ENCODE measurements at regions not wholly inside any gene's neighbourhood (a gene's known extent, or its start where the extent isn't known, plus 50 kb on each side); places are given as distances from the start of the nearest gene placed in this dataset.

DNA sequence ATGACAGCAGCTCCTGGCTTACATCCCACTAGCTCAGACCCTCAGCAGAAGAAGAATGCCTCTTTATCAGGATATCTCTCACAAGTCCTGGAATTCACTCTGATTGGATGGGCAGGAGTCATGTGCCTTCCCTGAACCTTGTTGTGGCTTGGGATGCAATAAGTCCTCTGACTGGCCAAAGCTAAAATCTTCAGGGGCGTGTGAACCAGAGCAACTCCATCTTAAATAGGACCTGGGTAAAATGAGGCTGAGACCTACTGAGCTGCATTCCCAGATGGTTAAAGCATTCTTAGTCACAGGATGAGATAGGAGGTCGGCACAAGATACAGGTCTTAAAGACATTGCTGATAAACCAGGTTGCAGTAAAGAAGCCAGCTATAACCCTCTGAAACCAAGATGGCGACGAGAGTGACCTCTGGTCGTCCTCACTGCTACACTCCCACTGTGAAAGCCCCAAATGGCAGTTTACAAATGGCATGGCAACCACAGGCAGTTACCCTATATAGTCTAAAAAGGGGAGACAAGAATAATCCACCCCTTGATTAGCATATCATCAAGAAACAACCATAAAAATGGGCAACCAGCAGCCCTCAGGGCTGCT lies 60.4 kb upstream of the FICD start:
- Histone ChIP-seq H3K9me3 (ENCODE audit: control insufficient read depth in 4 of 4, insufficient read depth in 3 of 4, low read length in 3 of 4) (no peaks in the 10 kb centered on the region), H3K27ac (ENCODE audit: low read depth in 1 of 2, low read length in 1 of 2) (no peak overlapping the region), H3K4me3 (no peak overlapping the region), H3K4me1 (ENCODE audit: control insufficient read depth in 5 of 5, insufficient read depth in 5 of 5, low read length in 5 of 5) (peaks cover 0 to 11% (median 0%) of the 10 kb centered on the region in 5 donors), H3K27me3 (ENCODE audit: control insufficient read depth in 3 of 3, insufficient read depth in 3 of 3, low read length in 2 of 3) (no peaks in the 10 kb centered on the region), H3K9ac (ENCODE audit: insufficient read depth in 1 of 2, low read length in 2 of 2) (no peak overlapping the region), H3K36me3 (ENCODE audit: control insufficient read depth in 4 of 4, insufficient read depth in 4 of 4, low read length in 4 of 4) (no peaks in the 10 kb centered on the region)
- ATAC-seq (ENCODE audit: insufficient read depth, low FRiP score) (no peak), DNase-seq (no peak)
- TF ChIP-seq, protein P1, sequence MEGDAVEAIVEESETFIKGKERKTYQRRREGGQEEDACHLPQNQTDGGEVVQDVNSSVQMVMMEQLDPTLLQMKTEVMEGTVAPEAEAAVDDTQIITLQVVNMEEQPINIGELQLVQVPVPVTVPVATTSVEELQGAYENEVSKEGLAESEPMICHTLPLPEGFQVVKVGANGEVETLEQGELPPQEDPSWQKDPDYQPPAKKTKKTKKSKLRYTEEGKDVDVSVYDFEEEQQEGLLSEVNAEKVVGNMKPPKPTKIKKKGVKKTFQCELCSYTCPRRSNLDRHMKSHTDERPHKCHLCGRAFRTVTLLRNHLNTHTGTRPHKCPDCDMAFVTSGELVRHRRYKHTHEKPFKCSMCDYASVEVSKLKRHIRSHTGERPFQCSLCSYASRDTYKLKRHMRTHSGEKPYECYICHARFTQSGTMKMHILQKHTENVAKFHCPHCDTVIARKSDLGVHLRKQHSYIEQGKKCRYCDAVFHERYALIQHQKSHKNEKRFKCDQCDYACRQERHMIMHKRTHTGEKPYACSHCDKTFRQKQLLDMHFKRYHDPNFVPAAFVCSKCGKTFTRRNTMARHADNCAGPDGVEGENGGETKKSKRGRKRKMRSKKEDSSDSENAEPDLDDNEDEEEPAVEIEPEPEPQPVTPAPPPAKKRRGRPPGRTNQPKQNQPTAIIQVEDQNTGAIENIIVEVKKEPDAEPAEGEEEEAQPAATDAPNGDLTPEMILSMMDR (IDR thresholded peaks at IDR 0.05; ENCODE audit: control extremely low read depth, extremely low read depth): no peak
- WGBS, 2 donors: 87 to 91% methylated on average over 5 of the region's 5 CpGs

DNA sequence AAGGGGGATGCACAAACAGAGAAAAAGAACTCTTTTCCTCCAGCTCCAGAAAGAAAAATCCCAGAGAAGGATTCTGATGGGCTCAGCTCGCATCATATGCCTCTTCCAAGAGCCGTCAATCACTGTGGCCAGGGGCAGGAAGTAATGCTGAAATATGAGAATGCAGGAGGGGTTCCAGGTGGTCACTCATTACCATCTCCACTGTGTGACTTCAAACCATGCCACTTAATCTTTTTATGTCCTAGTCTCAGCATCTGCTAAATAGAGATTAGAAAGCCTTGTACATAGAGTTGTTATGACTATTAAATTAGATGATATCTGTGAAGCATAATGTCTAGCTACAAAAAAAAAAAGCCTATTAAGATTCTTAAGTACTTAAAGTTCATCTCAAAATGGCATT lies 65.6 kb upstream of the FICD start:
- Histone ChIP-seq H3K36me3 (ENCODE audit: control insufficient read depth in 4 of 4, insufficient read depth in 4 of 4, low read length in 4 of 4) (no peaks in the 10 kb centered on the region), H3K4me1 (ENCODE audit: control insufficient read depth in 5 of 5, insufficient read depth in 5 of 5, low read length in 5 of 5) (peaks cover 0 to 40% (median 9%) of the 10 kb centered on the region in 5 donors), H3K27me3 (ENCODE audit: control insufficient read depth in 3 of 3, insufficient read depth in 3 of 3, low read length in 2 of 3) (no peaks in the 10 kb centered on the region), H3K9ac (ENCODE audit: insufficient read depth in 1 of 2, low read length in 2 of 2) (no peak overlapping the region), H3K4me3 (no peak overlapping the region), H3K9me3 (ENCODE audit: control insufficient read depth in 4 of 4, insufficient read depth in 3 of 4, low read length in 3 of 4) (no peaks in the 10 kb centered on the region), H3K27ac (ENCODE audit: low read depth in 1 of 2, low read length in 1 of 2) (no peak overlapping the region)
- TF ChIP-seq, protein P1 (IDR thresholded peaks at IDR 0.05; ENCODE audit: control extremely low read depth, extremely low read depth): no peak
- 55% methylated on average over 2 of the region's 2 CpGs for WGBS, 2 donors
- ATAC-seq (ENCODE audit: insufficient read depth, low FRiP score) (no peak), DNase-seq (peak in 1 of 3 donors; percentile 58)

DNA sequence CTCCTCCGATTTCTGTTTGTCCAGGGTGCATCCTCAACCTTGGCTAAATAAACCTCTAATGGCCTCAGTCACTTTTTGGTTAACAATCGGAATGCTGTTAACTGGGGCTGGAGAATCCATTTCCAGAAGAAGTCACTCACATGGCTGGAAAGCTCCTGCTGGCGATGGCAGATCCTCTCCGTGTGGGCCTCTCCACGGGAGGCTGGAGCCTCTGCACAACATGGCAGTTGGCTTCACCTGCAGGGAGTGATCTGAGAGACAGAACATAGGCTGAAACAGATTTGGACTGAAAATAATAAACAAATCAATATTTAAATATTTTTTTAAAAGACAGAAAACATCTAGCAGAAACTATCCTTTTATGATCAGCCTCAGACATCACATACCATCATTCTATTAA lies 66.8 kb upstream of the FICD start:
- H3K9me3 ChIP-seq (ENCODE audit: control insufficient read depth in 4 of 4, insufficient read depth in 3 of 4, low read length in 3 of 4): no peaks in the 10 kb centered on the region
- H3K9ac ChIP-seq (ENCODE audit: insufficient read depth in 1 of 2, low read length in 2 of 2): peak overlapping the region in 1 of 2 donors; percentile 9
- no peak overlapping the region for H3K4me3 ChIP-seq
- H3K4me1 ChIP-seq (ENCODE audit: control insufficient read depth in 5 of 5, insufficient read depth in 5 of 5, low read length in 5 of 5): peaks cover 0 to 33% (median 9%) of the 10 kb centered on the region in 5 donors
- H3K27me3 ChIP-seq (ENCODE audit: control insufficient read depth in 3 of 3, insufficient read depth in 3 of 3, low read length in 2 of 3): no peaks in the 10 kb centered on the region
- no peaks in the 10 kb centered on the region for H3K36me3 ChIP-seq (ENCODE audit: control insufficient read depth in 4 of 4, insufficient read depth in 4 of 4, low read length in 4 of 4)
- H3K27ac ChIP-seq (ENCODE audit: low read depth in 1 of 2, low read length in 1 of 2): no peak overlapping the region
- ATAC-seq (ENCODE audit: insufficient read depth, low FRiP score) (no peak), DNase-seq (peak in 2 of 3 donors; percentile 26 to 40)
- TF ChIP-seq, protein P1 (IDR thresholded peaks at IDR 0.05; ENCODE audit: control extremely low read depth, extremely low read depth): no peak
- WGBS, 2 donors: 72 to 79% methylated on average over 5 of the region's 5 CpGs
